ENCODE measurements at regions not wholly inside any gene's neighbourhood (a gene's known extent, or its start where the extent isn't known, plus 50 kb on each side); places are given as distances from the start of the nearest gene placed in this dataset.

DNA sequence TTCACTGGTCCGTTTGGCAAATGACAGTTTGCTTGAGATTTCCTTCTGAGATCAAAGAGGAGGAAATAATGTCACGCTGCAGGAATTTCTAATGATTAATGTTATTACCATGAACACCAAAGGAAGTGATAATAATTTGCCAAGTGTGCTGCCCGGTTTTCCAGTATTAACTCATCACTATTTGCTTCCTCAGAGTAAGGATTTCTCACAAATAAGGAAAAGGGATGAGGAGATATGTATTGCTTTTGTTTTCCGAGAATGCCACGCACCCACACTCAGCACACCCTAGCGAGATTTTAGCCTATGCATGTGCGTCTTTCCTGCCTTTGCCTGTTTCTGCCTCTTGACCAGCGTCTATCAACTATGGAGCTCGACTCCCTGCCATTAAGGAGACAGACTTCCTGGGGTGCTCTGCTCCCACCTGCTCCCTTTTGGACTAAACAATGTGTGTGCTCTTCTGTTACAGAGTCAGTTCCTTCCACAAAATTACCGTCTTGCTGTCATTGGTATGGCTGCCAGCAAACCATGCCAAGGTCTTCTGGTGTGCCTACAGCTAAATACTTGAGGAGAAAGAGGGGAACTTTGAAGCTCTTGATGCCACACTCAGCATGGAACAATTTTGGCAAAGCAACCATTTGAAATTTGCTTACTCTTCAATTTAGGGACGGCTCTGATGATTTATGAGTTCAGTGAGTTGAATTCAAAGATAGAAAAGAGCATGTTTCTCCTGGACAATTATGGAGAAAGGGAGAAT lies 393.1 kb upstream of the ZFP42 start:
- H3K36me3 Mint-ChIP-seq (ENCODE audit: low read depth) = peaks cover 13% of the 10 kb centered on the region
- H3K4me1 Mint-ChIP-seq (ENCODE audit: low read depth) = peaks cover 73% of the 10 kb centered on the region
- H3K27ac Mint-ChIP-seq = peak overlapping the region; percentile 98

DNA sequence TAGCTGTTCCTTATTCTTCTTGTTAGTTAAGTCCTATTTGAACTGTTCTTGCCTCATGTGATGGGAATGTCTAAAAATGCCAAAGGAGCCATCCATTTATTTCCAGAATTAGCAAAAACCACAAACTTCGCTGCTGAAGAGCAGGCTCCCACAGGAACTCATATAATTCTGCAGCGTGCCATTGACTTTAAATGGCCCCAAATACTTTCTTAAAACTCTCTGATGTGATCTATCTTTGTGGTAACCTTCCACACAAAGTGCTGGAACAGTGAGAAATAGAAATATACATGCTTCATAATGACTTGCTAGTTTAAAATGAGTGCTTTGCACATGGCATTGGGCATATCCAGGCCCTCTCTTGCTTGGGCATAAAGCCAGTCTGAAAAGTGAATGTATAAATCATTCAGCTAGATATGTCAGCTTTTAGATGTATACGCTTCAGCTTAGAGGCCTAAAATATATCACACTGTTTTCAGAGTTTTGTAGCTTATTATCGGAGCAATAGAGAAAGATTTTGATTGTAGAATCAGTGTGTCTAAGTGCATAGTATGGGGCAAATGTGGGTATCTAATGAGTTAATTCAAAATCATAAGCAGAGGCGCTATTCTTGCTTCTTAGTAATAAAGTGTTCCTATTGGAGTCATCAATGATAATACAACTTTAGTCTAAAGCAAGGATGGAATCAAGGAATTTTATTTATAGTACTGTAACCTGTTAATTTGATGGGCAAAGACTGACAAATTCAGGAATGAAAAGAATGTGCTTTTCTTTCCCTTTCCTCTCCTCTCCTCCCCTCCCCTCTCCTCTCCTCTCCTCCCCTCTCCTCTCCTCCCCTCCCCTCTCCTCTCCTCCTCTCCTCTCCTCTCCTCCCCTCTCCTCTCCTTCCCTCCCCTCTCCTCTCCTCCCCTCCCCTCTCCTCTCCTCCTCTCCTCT lies 392.2 kb upstream of the ZFP42 start:
- Mint-ChIP-seq H3K36me3 (ENCODE audit: low read depth) (peaks cover 13% of the 10 kb centered on the region), H3K27me3 (ENCODE audit: insufficient read depth) (no peaks in the 10 kb centered on the region), H3K4me3 (peak overlapping the region; percentile 84), H3K9me3 (no peaks in the 10 kb centered on the region), H3K27ac (peak overlapping the region; percentile 98), H3K4me1 (ENCODE audit: low read depth) (peaks cover 75% of the 10 kb centered on the region)
- DNase-seq = peak; percentile 95
- TF ChIP-seq, protein P1, sequence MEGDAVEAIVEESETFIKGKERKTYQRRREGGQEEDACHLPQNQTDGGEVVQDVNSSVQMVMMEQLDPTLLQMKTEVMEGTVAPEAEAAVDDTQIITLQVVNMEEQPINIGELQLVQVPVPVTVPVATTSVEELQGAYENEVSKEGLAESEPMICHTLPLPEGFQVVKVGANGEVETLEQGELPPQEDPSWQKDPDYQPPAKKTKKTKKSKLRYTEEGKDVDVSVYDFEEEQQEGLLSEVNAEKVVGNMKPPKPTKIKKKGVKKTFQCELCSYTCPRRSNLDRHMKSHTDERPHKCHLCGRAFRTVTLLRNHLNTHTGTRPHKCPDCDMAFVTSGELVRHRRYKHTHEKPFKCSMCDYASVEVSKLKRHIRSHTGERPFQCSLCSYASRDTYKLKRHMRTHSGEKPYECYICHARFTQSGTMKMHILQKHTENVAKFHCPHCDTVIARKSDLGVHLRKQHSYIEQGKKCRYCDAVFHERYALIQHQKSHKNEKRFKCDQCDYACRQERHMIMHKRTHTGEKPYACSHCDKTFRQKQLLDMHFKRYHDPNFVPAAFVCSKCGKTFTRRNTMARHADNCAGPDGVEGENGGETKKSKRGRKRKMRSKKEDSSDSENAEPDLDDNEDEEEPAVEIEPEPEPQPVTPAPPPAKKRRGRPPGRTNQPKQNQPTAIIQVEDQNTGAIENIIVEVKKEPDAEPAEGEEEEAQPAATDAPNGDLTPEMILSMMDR (IDR thresholded peaks at IDR 0.05) = no peak

More for the DNA sequence above, 393.1 kb upstream of the ZFP42 start:
- no peaks in the 10 kb centered on the region for H3K9me3 Mint-ChIP-seq
- peak; percentile 74 for DNase-seq
- TF ChIP-seq, protein P1 (IDR thresholded peaks at IDR 0.05) = no peak
- H3K4me3 Mint-ChIP-seq = peak overlapping the region; percentile 84
- H3K27me3 Mint-ChIP-seq (ENCODE audit: insufficient read depth) = no peaks in the 10 kb centered on the region

DNA sequence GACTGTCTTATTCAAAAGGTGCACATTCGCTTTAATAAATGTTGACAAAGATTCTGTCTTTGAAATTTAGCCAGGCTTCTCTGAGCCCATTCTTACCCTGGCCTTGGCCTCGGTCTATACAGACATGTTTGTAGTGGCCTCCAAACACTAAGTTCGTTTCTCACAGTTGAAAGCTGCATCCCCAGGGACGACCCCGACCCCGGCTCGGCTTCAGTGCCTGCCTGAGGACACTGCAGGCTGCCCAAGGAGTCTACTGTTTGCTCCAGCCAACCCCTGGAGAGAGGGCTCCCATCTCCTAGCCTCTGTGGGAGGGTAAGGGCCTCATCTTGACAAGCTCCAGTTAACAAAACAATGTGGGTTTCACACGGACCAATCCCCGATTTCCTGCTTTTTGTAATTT lies 390.6 kb upstream of the ZFP42 start:
- peaks cover 74% of the 10 kb centered on the region for H3K4me1 Mint-ChIP-seq (ENCODE audit: low read depth)
- H3K27me3 Mint-ChIP-seq (ENCODE audit: insufficient read depth) = no peaks in the 10 kb centered on the region
- peaks cover 3% of the 10 kb centered on the region for H3K36me3 Mint-ChIP-seq (ENCODE audit: low read depth)
- no peaks in the 10 kb centered on the region for H3K9me3 Mint-ChIP-seq
- TF ChIP-seq, protein P1 (IDR thresholded peaks at IDR 0.05) = no peak
- no peak for DNase-seq
- no peak overlapping the region for H3K4me3 Mint-ChIP-seq
- H3K27ac Mint-ChIP-seq = no peak overlapping the region; the same call in 1 of the 2 replicates

DNA sequence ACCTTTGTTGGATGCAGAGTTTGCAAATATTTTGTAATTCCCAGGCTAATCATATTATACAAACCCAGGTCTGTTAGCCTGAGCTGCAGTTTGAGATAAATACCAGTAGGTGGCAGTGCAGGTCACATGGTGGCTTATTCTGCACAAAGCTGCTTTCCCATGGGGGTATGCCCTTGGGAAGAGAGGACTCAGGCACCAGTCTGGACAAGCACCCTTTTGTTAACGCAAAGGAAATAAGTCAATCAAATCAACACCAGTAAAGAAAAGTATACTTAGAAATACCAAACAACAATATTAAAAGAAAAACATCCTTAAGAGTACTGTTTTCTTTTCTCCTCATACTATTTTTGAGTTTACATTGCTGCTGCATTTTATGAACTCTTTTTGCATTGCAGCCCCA lies 389.0 kb upstream of the ZFP42 start:
- Mint-ChIP-seq H3K27me3 (ENCODE audit: insufficient read depth) (no peaks in the 10 kb centered on the region), H3K4me1 (ENCODE audit: low read depth) (peaks cover 63% of the 10 kb centered on the region), H3K27ac (no peak overlapping the region; the same call in 1 of the 2 replicates), H3K4me3 (no peak overlapping the region), H3K9me3 (no peaks in the 10 kb centered on the region), H3K36me3 (ENCODE audit: low read depth) (no peaks in the 10 kb centered on the region)
- TF ChIP-seq, protein P1 (IDR thresholded peaks at IDR 0.05) = peak; percentile 96
- DNase-seq = peak; percentile 42

DNA sequence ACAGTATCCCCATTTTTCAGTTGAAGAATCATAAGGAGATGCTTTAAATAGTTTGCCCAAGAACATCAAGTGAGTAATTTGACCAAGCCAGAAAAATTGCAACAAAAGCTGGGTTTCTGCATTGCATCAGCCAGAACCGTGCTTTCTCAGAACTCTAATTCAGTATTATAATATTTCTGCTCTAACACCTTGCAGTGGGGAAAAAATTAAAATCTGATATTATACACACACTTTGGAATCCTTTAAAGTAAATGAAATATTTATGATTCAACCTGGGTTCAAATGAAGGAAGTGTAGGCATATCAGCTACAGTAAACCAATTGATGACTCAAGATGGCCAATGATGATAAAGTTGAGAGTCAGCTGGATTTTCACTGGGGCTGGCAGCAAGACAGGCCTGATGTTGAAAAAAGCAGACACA lies 387.6 kb upstream of the ZFP42 start:
- Mint-ChIP-seq H3K4me3 (peak overlapping the region; percentile 44), H3K27me3 (ENCODE audit: insufficient read depth) (no peaks in the 10 kb centered on the region), H3K9me3 (no peaks in the 10 kb centered on the region), H3K27ac (peak overlapping the region; percentile 67), H3K36me3 (ENCODE audit: low read depth) (no peaks in the 10 kb centered on the region), H3K4me1 (ENCODE audit: low read depth) (peaks cover 49% of the 10 kb centered on the region)
- TF ChIP-seq, protein P1 (IDR thresholded peaks at IDR 0.05) = no peak
- peak; percentile 63 for DNase-seq

Measured in HFFc6 (cell line).